HCT116 (cell line): ENCODE measurements at regions not wholly inside any gene's neighbourhood (a gene's known extent, or its start where the extent isn't known, plus 50 kb on each side); places are given as distances from the start of the nearest gene placed in this dataset.

Experiments used
- ATAC-seq: fragments of 200-7000 bp; cut with Tn5 transposase; 2 replicates; pipeline ENCODE4 v1.9.1; 2020; ENCODE audit warnings: mild to moderate bottlenecking, moderate library complexity
- BruUV-seq: library from RNA; stranded (reverse); fragments of 400-500 nt; replicated peaks from 2 replicates; lab custom pipeline; 2021; lab: Mats Ljungman, UMichigan
- CTCF ChIA-PET: fragments of 300-600 bp; sonication (Branson Sonifier 250); formaldehyde crosslinking; loops from one replicate; lab custom pipeline; 2021; ENCODE audit warnings: antibody characterized with exemption; lab: Charles Lee
- POLR2A ChIA-PET: fragments of 300-600, 350-600 bp; sonication (Branson Sonifier 250); formaldehyde crosslinking; loops from one replicate; lab custom pipeline; 2021; ENCODE audit warnings: antibody characterized with exemption; lab: Charles Lee
- RAD21 ChIA-PET, 2 experiments: fragments of 300-600 bp; sonication (Branson Sonifier 250); formaldehyde crosslinking; loops; one replicate each; lab custom pipeline; 2023; ENCODE audit warnings: low total read pairs in 2 of 2; ENCODE audit not compliant: uncharacterized antibody in 2 of 2, unreplicated experiment in 2 of 2, low non-redundant PET in 1 of 2; lab: Charles Lee
- DNase-seq: peaks from one replicate; pipeline ENCODE4 v3.0.0-alpha.2; 2010; ENCODE audit warnings: low read depth, low spot score
- H2AFZ ChIP-seq: fragments of 200-600 bp; shearing (Covaris generic), sonication (generic); 2 replicates; pipeline ENCODE4 v1.6.1; 2017; ENCODE audit warnings: low read depth, mixed run types, mixed read lengths, antibody characterized with exemption, low read length; ENCODE audit not compliant: poor library complexity, severe bottlenecking
- H3K27ac ChIP-seq: 2 replicates; pipeline ENCODE4 v1.5.1; 2012; ENCODE audit warnings: low read depth, low read length
- H3K27me3 ChIP-seq: fragments of 200-600 bp; sonication (generic); 2 replicates; pipeline ENCODE4 v1.6.1; 2016; ENCODE audit warnings: mixed run types, low read length, mixed read lengths; ENCODE audit not compliant: insufficient read depth
- H3K36me3 ChIP-seq, 2 experiments: fragments of 200-500 bp in 1 of 2; fragments of 200-600 bp in 1 of 2; sonication (Bioruptor generic) in 1 of 2; sonication (generic) in 1 of 2; 2 replicates each; pipeline versions ENCODE4 v1.5.1 to v1.6.1; 2014 to 2016; ENCODE audit warnings: low read length in 2 of 2, inconsistent platforms in 1 of 2, mixed read lengths in 1 of 2, mixed run types in 1 of 2; ENCODE audit not compliant: insufficient read depth in 2 of 2, control insufficient read depth in 1 of 2
- H3K4me1 ChIP-seq, 2 experiments: fragments of 200-600 bp in 1 of 2; sonication (generic) in 1 of 2; 2 replicates each; pipeline versions ENCODE4 v1.5.1 to v1.6.1; 2012 to 2017; ENCODE audit warnings: low read length in 2 of 2, inconsistent platforms in 1 of 2, mild to moderate bottlenecking in 1 of 2, mixed read lengths in 1 of 2, mixed run types in 1 of 2, moderate library complexity in 1 of 2; ENCODE audit not compliant: insufficient read depth in 2 of 2, control insufficient read depth in 1 of 2
- H3K4me2 ChIP-seq: fragments of 200-600 bp; sonication (generic); 2 replicates; pipeline ENCODE4 v1.6.1; 2017; ENCODE audit warnings: mixed run types, low read length, mixed read lengths
- H3K4me3 ChIP-seq, 2 experiments: fragments of 200-600 bp in 1 of 2; sonication (generic) in 1 of 2; replicated peaks in 1 of 2; 2 replicates each; pipeline ENCODE4 v1.5.1; 2011 to 2016; ENCODE audit warnings: low read length in 2 of 2, control low read depth in 1 of 2, low read depth in 1 of 2, mild to moderate bottlenecking in 1 of 2, mixed read lengths in 1 of 2, mixed run types in 1 of 2
- H3K79me2 ChIP-seq: fragments of 200-600 bp; sonication (generic); 2 replicates; pipeline ENCODE4 v1.6.1; 2017; ENCODE audit warnings: mild to moderate bottlenecking, mixed run types, low read length, moderate library complexity, mixed read lengths; ENCODE audit not compliant: insufficient read depth
- H3K9ac ChIP-seq: fragments of 200-600 bp; sonication (generic); 2 replicates; pipeline ENCODE4 v1.6.1; 2016; ENCODE audit warnings: low read length, mixed read lengths
- H3K9me2 ChIP-seq: fragments of 200-600 bp; sonication (generic), shearing (Covaris generic); 2 replicates; pipeline ENCODE4 v1.6.1; 2017; ENCODE audit warnings: mixed run types, mild to moderate bottlenecking, moderate library complexity; ENCODE audit not compliant: insufficient read depth
- H3K9me3 ChIP-seq, 2 experiments: fragments of 200-500 bp in 1 of 2; fragments of 200-600 bp in 1 of 2; sonication (Bioruptor generic) in 1 of 2; sonication (generic) in 1 of 2; 2 replicates each; pipeline ENCODE4 v1.6.1; 2014 to 2017; ENCODE audit warnings: low read length in 2 of 2, mixed read lengths in 2 of 2, inconsistent platforms in 1 of 2, low read depth in 1 of 2, mild to moderate bottlenecking in 1 of 2, mixed run types in 1 of 2, moderate library complexity in 1 of 2; ENCODE audit not compliant: control insufficient read depth in 1 of 2, insufficient read depth in 1 of 2
- H4K20me1 ChIP-seq: fragments of 200-600 bp; sonication (generic), shearing (Covaris generic); 2 replicates; pipeline ENCODE4 v1.6.1; 2017; ENCODE audit warnings: mixed run types, mild to moderate bottlenecking, moderate library complexity; ENCODE audit not compliant: insufficient read depth
- ATF3 ChIP-seq: IDR thresholded peaks from 2 replicates; pipeline ENCODE4 v1.6.1; 2012
- CBX3 ChIP-seq: IDR thresholded peaks from 2 replicates; pipeline ENCODE4 v1.6.1; 2012; ENCODE audit warnings: low read depth
- CEBPB ChIP-seq: IDR thresholded peaks from 2 replicates; pipeline ENCODE4 v1.6.1; 2012; ENCODE audit warnings: low read depth
- CTCF ChIP-seq, 3 experiments: fragments of 200-600 bp in 1 of 3; sonication (generic) in 1 of 3; IDR thresholded peaks in 2 of 3; conservative IDR thresholded peaks in 1 of 3; 2 replicates each; pipeline ENCODE4 v1.5.1; 2012 to 2017; ENCODE audit warnings: low read depth in 2 of 3, low read length in 2 of 3, antibody characterized with exemption in 1 of 3, borderline replicate concordance in 1 of 3, control low read depth in 1 of 3, mild to moderate bottlenecking in 1 of 3, mixed read lengths in 1 of 3, mixed run types in 1 of 3, moderate library complexity in 1 of 3; ENCODE audit not compliant: insufficient read depth in 1 of 3
- EGR1 ChIP-seq: IDR thresholded peaks from 2 replicates; pipeline ENCODE4 v1.6.1; 2012; ENCODE audit warnings: low read depth
- FOSL1 ChIP-seq: IDR thresholded peaks from 2 replicates; pipeline ENCODE4 v1.6.1; 2012; ENCODE audit warnings: low read depth
- RAD21 ChIP-seq: IDR thresholded peaks from 2 replicates; pipeline ENCODE4 v1.6.1; 2012; ENCODE audit warnings: low read depth, mild to moderate bottlenecking
- REST ChIP-seq: IDR thresholded peaks from 2 replicates; pipeline ENCODE4 v1.6.1; 2012; ENCODE audit warnings: low read depth
- SP1 ChIP-seq: IDR thresholded peaks from 2 replicates; pipeline ENCODE4 v1.6.1; 2012; ENCODE audit warnings: low read depth
- SRF ChIP-seq: IDR thresholded peaks from 2 replicates; pipeline ENCODE4 v1.6.1; 2012; ENCODE audit warnings: low read depth
- TCF7L2 ChIP-seq: IDR thresholded peaks from 2 replicates; pipeline ENCODE4 v1.7.0; 2011; ENCODE audit warnings: borderline replicate concordance, inconsistent platforms; ENCODE audit not compliant: insufficient read depth, insufficient read length; ENCODE audit errors: extremely low read depth
- ZFX ChIP-seq: fragments of 450-650 bp; IDR thresholded peaks from 2 replicates; pipeline ENCODE4 v1.6.1; 2017
- intact Hi-C: fragments of 100-400 bp; cut with micrococcal nuclease; formaldehyde crosslinking; loops from 2 replicates; pipeline ENCODE4 v1.10.0; 2022

- TF ChIP-seq FOSL1: no peak
- TF ChIP-seq, all 23 proteins: peak for 0
Observed at GRCh38 chr4:111807576-111807975, 337.7 kb upstream of the FAM241A start (continued).

- Histone ChIP-seq H3K27ac (no peak overlapping the region), H3K4me3 (no peak overlapping the region), H3K4me2 (no peak overlapping the region), H3K79me2 (no peaks in the 10 kb centered on the region), H3K4me1 (peaks cover 0 to 3% of the 10 kb centered on the region in 2 experiments; a peak in 2 of 4 replicates), H2AFZ (no peak overlapping the region), H4K20me1 (no peaks in the 10 kb centered on the region), H3K36me3 (no peaks in the 10 kb centered on the region), H3K27me3 (no peaks in the 10 kb centered on the region), H3K9me3 (no peaks in the 10 kb centered on the region), H3K9ac (no peak overlapping the region), H3K9me2 (no peaks in the 10 kb centered on the region)
- CTCF ChIA-PET: interaction anchor here (1.9 kb wide), 1 partner anchor 46 kb away, joined by 5 read pairs; no protein-coding TSS in a partner anchor
- intact Hi-C loops: no loop called here
- ATAC-seq (no peak), DNase-seq (no peak)
- POLR2A ChIA-PET: no interaction called here
- no TSS peak for BruUV-seq
- RAD21 ChIA-PET: no interaction called here
- TF ChIP-seq CEBPB: no peak
Observed at GRCh38 chr4:111808174-111808573, 337.1 kb upstream of the FAM241A start.

- intact Hi-C loops: no loop called here
- no peaks in the 10 kb centered on the region for H3K9me3 ChIP-seq
- no peak overlapping the region for H3K9ac ChIP-seq
- no peaks in the 10 kb centered on the region for H3K9me2 ChIP-seq
- ChIA-PET POLR2A (no interaction called here), CTCF (no interaction called here), RAD21 (no interaction called here)
- no peaks in the 10 kb centered on the region for H4K20me1 ChIP-seq
- no peak overlapping the region for H2AFZ ChIP-seq
- H3K4me2 ChIP-seq: no peak overlapping the region
- no peaks in the 10 kb centered on the region for H3K27me3 ChIP-seq
- no peak overlapping the region for H3K27ac ChIP-seq
- DNase-seq (no peak), ATAC-seq (no peak)
- H3K79me2 ChIP-seq: no peaks in the 10 kb centered on the region
- TF ChIP-seq RAD21 (no peak), SP1 (no peak), CTCF (IDR thresholded peaks at IDR 0.05 in 2 of 3, conservative IDR thresholded peaks at IDR 0.05 in 1 of 3; ENCODE audit: borderline replicate concordance in 1 of 3, insufficient read depth in 1 of 3, low read depth in 2 of 3, low read length in 2 of 3) (no peak), REST (no peak), ATF3 (no peak), EGR1 (no peak), ZFX (no peak), SRF (no peak), TCF7L2 (no peak), CBX3 (no peak)
- TF ChIP-seq, all 23 proteins: peak for 0
- Histone ChIP-seq H3K4me1 (no peaks in the 10 kb centered on the region), H3K36me3 (no peaks in the 10 kb centered on the region), H3K4me3 (no peak overlapping the region)
- BruUV-seq: no TSS peak
Observed at GRCh38 chr4:111811661-111812060, 333.6 kb upstream of the FAM241A start.
